Effector CD4-positive, alpha-beta T cell (primary cell): ENCODE measurements at regions not wholly inside any gene's neighbourhood (a gene's known extent, or its start where the extent isn't known, plus 50 kb on each side); places are given as distances from the start of the nearest gene placed in this dataset.

Experiments used
- DNase-seq: peaks from one replicate; pipeline ENCODE4 v3.0.0-alpha.2; 2020

DNA sequence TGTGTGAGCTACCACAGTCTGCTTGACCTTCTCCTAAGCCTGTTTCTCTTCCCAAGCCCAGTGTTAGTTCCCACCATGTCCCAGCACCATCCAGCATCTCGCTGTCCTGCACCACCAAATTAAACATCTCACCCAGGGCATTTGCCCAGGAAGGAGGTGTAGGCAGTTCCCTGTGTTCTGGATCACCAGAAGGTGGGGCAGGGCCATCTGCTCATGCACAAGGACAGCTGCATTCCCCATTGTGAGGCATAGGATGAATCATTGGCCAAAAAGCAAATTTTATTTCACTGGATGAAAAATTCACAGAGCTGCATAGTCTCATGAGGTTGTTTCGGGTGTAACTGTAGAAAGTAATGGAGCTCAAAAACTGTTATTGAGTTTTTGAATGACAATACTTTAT lies 89.5 kb upstream of the GRIA1 start:
- DNase-seq: no peak

- DNase-seq: no peak
These were observed 87.9 kb upstream of the GRIA1 start for GRCh38 chr5:153402550-153402949.

- DNase-seq: no peak
These were observed 87.0 kb upstream of the GRIA1 start for GRCh38 chr5:153403470-153403869.

- DNase-seq: no peak
These were observed 85.7 kb upstream of the GRIA1 start for GRCh38 chr5:153404747-153405146.

GRCh38 chr5:153421676-153422075 lies 68.8 kb upstream of the GRIA1 start:
- DNase-seq: no peak

DNA sequence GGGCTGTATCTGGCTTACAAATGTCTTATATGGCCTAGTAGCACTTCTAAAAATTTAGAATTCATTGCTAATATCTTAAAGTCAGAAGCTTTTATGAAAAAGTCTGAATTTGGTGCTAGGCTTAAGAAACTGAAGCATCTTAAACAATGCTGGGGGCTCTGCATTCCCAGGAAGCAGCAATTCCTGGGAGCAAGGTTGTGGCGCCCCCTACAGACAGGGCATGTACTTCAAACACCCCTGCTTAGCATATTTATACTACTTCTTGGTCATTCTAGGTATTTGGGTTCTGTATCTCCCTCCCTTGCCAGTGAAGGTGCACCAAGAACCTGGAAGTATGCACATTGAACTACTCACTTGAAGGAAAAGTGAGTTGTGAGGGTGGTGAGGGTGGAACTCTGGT lies 64.6 kb upstream of the GRIA1 start:
- DNase-seq: no peak

DNA sequence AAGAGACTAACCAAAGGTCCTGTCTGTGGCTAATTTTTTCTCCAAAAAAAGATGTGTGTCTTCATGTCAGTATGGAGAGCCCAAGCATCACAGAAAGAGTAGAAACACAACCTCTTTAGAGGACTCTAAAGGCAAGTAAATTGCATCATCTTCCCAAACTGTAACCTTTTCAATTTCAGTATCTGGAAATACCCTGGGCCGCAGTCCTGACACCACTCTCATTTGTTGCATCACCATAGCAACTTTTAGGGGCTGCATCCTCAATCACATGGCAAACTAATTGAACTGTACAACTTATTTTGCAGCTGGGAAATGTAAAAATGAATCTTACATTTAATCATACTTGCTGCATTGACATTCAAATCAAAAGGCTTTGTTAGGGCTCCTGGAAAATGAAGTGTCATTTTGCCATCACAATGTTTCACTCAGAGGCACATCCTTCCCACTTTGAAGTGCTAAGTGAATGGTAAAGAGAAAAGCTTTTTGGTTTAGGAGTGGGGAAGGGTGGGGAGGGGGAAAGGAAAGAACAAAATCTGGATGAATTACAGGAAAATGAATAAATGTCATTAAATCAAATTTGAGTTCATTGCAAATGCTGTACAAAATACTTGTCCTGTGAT lies 60.6 kb upstream of the GRIA1 start:
- no peak for DNase-seq

DNA sequence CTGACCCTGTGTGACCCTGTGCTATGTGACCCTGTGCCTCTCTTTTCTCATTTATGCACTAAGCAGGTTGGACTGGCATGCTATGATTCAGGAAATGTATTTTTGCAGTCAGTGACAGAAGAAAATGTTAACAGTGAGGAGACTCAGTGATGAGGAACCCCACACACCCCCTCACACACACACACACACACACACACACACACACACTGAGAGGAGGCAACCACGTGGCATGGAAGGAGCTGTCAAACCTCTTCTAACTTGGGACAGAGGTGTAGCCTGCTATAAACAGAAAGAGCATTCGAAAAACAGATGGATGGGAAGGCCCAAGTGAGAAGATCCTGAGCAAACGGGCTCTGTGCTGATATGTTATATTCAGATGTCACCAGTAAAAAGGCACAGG lies 57.9 kb upstream of the GRIA1 start:
- DNase-seq: no peak

- no peak for DNase-seq
These were observed 53.2 kb upstream of the GRIA1 start for GRCh38 chr5:153437251-153437650.

- DNase-seq: no peak
These were observed 51.3 kb upstream of the GRIA1 start for GRCh38 chr5:153439130-153439529.
